ENCODE measurements at regions not wholly inside any gene's neighbourhood (a gene's known extent, or its start where the extent isn't known, plus 50 kb on each side); places are given as distances from the start of the nearest gene placed in this dataset.
A peak's percentile ranks its signal among the peaks of the same experiment; 100 is the strongest.

GRCh38 chr4:83862471-83862870 lies 326.6 kb downstream of the GPAT3 start:
- no peak overlapping the region for H2AK9ac ChIP-seq (replicated peaks; ENCODE audit: low read depth, low read length, poor library complexity)
- DNase-seq: no peak
- no peaks in the 10 kb centered on the region for H3K27me3 ChIP-seq (ENCODE audit: control insufficient read depth, insufficient read depth, low read length)
- H2BK120ac ChIP-seq (ENCODE audit: low read depth, low read length): no peak overlapping the region
- H3K4me3 ChIP-seq (ENCODE audit: insufficient read depth, low read depth, low read length): no peak overlapping the region
- no peak overlapping the region for H4K5ac ChIP-seq (ENCODE audit: low read depth, low read length)
- no peaks in the 10 kb centered on the region for H4K20me1 ChIP-seq (ENCODE audit: insufficient read depth, low read length)
- no peak overlapping the region for H2AFZ ChIP-seq (replicated peaks; ENCODE audit: low read length, poor library complexity)
- H3K56ac ChIP-seq (ENCODE audit: extremely low read depth, insufficient read depth, low read length): no peak overlapping the region
- H3K9me1 ChIP-seq (ENCODE audit: insufficient read depth, low read length): peaks cover 5% of the 10 kb centered on the region
- no peak overlapping the region for H2BK5ac ChIP-seq (ENCODE audit: low read depth, low read length, poor library complexity, severe bottlenecking)
- H3K79me1 ChIP-seq (ENCODE audit: low read depth in 1 of 2, low read length in 2 of 2): no peaks in the 10 kb centered on the region
- ChIA-PET POLR2A (ENCODE audit: unreplicated experiment) (no interaction called here), CTCF (no interaction called here)
- no peak for ATAC-seq (ENCODE audit: low read depth)
- H3K9me3 ChIP-seq (ENCODE audit: control insufficient read depth, insufficient read depth, low read length): no peaks in the 10 kb centered on the region
- no peak overlapping the region for H3K27ac ChIP-seq (ENCODE audit: insufficient read depth, low read length)
- in situ Hi-C loops (cut with MboI; ENCODE audit: low sequenced_read_pairs): no loop called here
- H4K8ac ChIP-seq (ENCODE audit: low read depth in 2 of 2, low read length in 2 of 2): no peak overlapping the region
- 0 out of 2 replicates have a peak, but pooled peaks cover 2% of the 10 kb centered on the region for H3K4me1 ChIP-seq (ENCODE audit: control insufficient read depth, insufficient read depth, low read length)
- BruUV-seq (replicated peaks): no TSS peak
- WGBS, 2 experiments (ENCODE audit: extremely low coverage in 2 of 2, insufficient read length in 1 of 2): 76% methylated on average over 4 of the region's 10 CpGs; no CpG with 5 or more reads in 1 of the 2 experiments
- no peak overlapping the region for H3K23ac ChIP-seq (ENCODE audit: low read depth, low read length)
- H2BK15ac ChIP-seq (ENCODE audit: low read depth, low read length): no peak overlapping the region
- H2BK20ac ChIP-seq (ENCODE audit: low read depth, low read length): no peak overlapping the region
- H4K91ac ChIP-seq (ENCODE audit: insufficient read depth, low read depth, low read length): no peak overlapping the region
- H2AK5ac ChIP-seq (ENCODE audit: low read depth, low read length): no peak overlapping the region
- TF ChIP-seq USF2 (IDR thresholded peaks at IDR 0.05; ENCODE audit: low read depth, low read length) (no peak), CEBPB (IDR thresholded peaks at IDR 0.05; ENCODE audit: low read depth, low read length) (peak; percentile 42; the same call in 1 of the 2 replicates), RAD21 (IDR thresholded peaks at IDR 0.05; ENCODE audit: low read length) (no peak)
- H3K4ac ChIP-seq (ENCODE audit: low read depth, low read length): no peak overlapping the region
- no peak overlapping the region for H3K18ac ChIP-seq (ENCODE audit: low read depth, low read length)
- H3K14ac ChIP-seq (replicated peaks; ENCODE audit: low read depth, low read length): no peak overlapping the region
- no peaks in the 10 kb centered on the region for H3K36me3 ChIP-seq (ENCODE audit: control insufficient read depth, insufficient read depth, low read length)
- H3K9ac ChIP-seq (ENCODE audit: low read depth, low read length): no peak overlapping the region
- H3K4me2 ChIP-seq (ENCODE audit: low read depth, low read length): no peak overlapping the region
- dilution Hi-C loops (cut with HindIII; ENCODE audit: low sequenced_read_pairs, unreplicated experiment): no loop called here
- intact Hi-C loops (cut with micrococcal nuclease): no loop called here

Data from IMR-90 (cell line).